GM23338 (cell line): ENCODE measurements at regions not wholly inside any gene's neighbourhood (a gene's known extent, or its start where the extent isn't known, plus 50 kb on each side); places are given as distances from the start of the nearest gene placed in this dataset.

Experiments used
- ATAC-seq: fragments of 200-7000 bp; cut with Tn5 transposase; 3 replicates; pipeline ENCODE4 v1.9.1; 2020
- DNase-seq: peaks from one replicate; pipeline ENCODE4 v3.0.0-alpha.2; 2015; ENCODE audit warnings: low spot score
- H2AFZ ChIP-seq: fragments of 200-600 bp; sonication (generic); 2 replicates; pipeline ENCODE4 v1.8.0; 2016; ENCODE audit warnings: antibody characterized with exemption, mild to moderate bottlenecking, moderate library complexity
- H3F3A ChIP-seq: fragments of 200-600 bp; sonication (generic); replicated peaks from 2 replicates; pipeline ENCODE4 v1.8.0; 2017; ENCODE audit warnings: antibody characterized with exemption, mixed run types, low read depth
- H3K27ac ChIP-seq: fragments of 200-600 bp; sonication (generic); 2 replicates; pipeline ENCODE4 v1.6.1; 2016; ENCODE audit warnings: low read depth
- H3K27me3 ChIP-seq: fragments of 200-600 bp; sonication (generic); 2 replicates; pipeline ENCODE4 v1.8.0; 2016; ENCODE audit warnings: mild to moderate bottlenecking, mixed run types, moderate library complexity; ENCODE audit not compliant: insufficient read depth
- H3K36me3 ChIP-seq: fragments of 200-600 bp; sonication (generic); 2 replicates; pipeline ENCODE4 v1.8.0; 2016; ENCODE audit warnings: mild to moderate bottlenecking; ENCODE audit not compliant: insufficient read depth
- H3K4me1 ChIP-seq: fragments of 200-600 bp; sonication (generic); 2 replicates; pipeline ENCODE4 v1.8.0; 2016; ENCODE audit warnings: mild to moderate bottlenecking, moderate library complexity; ENCODE audit not compliant: insufficient read depth
- H3K4me2 ChIP-seq: fragments of 200-600 bp; sonication (generic); 2 replicates; pipeline ENCODE4 v1.7.1; 2017; ENCODE audit warnings: mixed run types
- H3K4me3 ChIP-seq: fragments of 200-600 bp; sonication (generic); 2 replicates; pipeline ENCODE4 v1.6.1; 2016; ENCODE audit warnings: mixed run types
- H3K79me2 ChIP-seq: fragments of 200-600 bp; sonication (generic); replicated peaks from 2 replicates; pipeline ENCODE4 v1.8.0; 2017; ENCODE audit warnings: mild to moderate bottlenecking; ENCODE audit not compliant: insufficient read depth
- H3K9me2 ChIP-seq: fragments of 200-600 bp; sonication (generic); 2 replicates; pipeline ENCODE4 v1.8.0; 2017; ENCODE audit not compliant: insufficient read depth
- H4K20me1 ChIP-seq: fragments of 200-600 bp; sonication (generic); replicated peaks from 2 replicates; pipeline ENCODE4 v1.8.0; 2017; ENCODE audit warnings: mild to moderate bottlenecking; ENCODE audit not compliant: insufficient read depth
- H3K27ac Mint-ChIP-seq: 2 replicates; pipeline ENCODE4 v1.8.0; 2020; ENCODE audit warnings: inconsistent platforms, mild to moderate bottlenecking, moderate library complexity, mixed read lengths
- H3K27me3 Mint-ChIP-seq: 3 replicates; pipeline ENCODE4 v1.8.0; 2022; ENCODE audit warnings: low read depth, mild to moderate bottlenecking, moderate library complexity, mixed read lengths, inconsistent platforms; ENCODE audit not compliant: insufficient read depth, poor library complexity
- H3K36me3 Mint-ChIP-seq: 3 replicates; pipeline ENCODE4 v1.8.0; 2021; ENCODE audit warnings: low read depth, mild to moderate bottlenecking, inconsistent platforms, moderate library complexity, mixed read lengths
- H3K4me1 Mint-ChIP-seq: 3 replicates; pipeline ENCODE4 v1.8.0; 2020; ENCODE audit warnings: mild to moderate bottlenecking, inconsistent platforms, mixed read lengths
- H3K4me3 Mint-ChIP-seq: 3 replicates; pipeline ENCODE4 v1.8.0; 2021; ENCODE audit warnings: moderate library complexity, mild to moderate bottlenecking, inconsistent platforms, mixed read lengths
- H3K9me3 Mint-ChIP-seq: 3 replicates; pipeline ENCODE4 v1.8.0; 2020; ENCODE audit warnings: moderate library complexity, mild to moderate bottlenecking, inconsistent platforms, mixed read lengths
- CREB1 ChIP-seq: fragments of 250-450 bp; sonication (Bioruptor Pico); IDR thresholded peaks from 2 replicates; pipeline ENCODE4 v1.5.0; 2020; ENCODE audit warnings: low read depth, mild to moderate bottlenecking, moderate library complexity
- CTCF ChIP-seq, 2 experiments: fragments of 200-600 bp in 1 of 2; sonication (generic) in 1 of 2; conservative IDR thresholded peaks; 2 replicates each; pipeline versions ENCODE4 v1.5.1 to v1.6.1; 2016 to 2017; ENCODE audit warnings: antibody characterized with exemption in 2 of 2, low read depth in 2 of 2, mild to moderate bottlenecking in 2 of 2, moderate library complexity in 1 of 2
- ETS1 ChIP-seq: IDR thresholded peaks from 2 replicates; pipeline ENCODE4 v1.6.1; 2016; ENCODE audit warnings: antibody characterized with exemption
- EZH2 ChIP-seq: fragments of 200-600 bp; sonication (generic); IDR thresholded peaks from one replicate; pipeline ENCODE4 v1.8.0; 2017; ENCODE audit warnings: antibody characterized with exemption, mild to moderate bottlenecking, low read depth; ENCODE audit not compliant: unreplicated experiment
- EZH2phosphoT487 ChIP-seq: fragments of 200-600 bp; sonication (generic); IDR thresholded peaks from one replicate; pipeline ENCODE4 v1.8.1; 2018; ENCODE audit warnings: antibody characterized with exemption; ENCODE audit not compliant: unreplicated experiment
- JUNB ChIP-seq: IDR thresholded peaks from one replicate; pipeline ENCODE4 v1.6.1; 2016; ENCODE audit warnings: antibody characterized with exemption; ENCODE audit not compliant: unreplicated experiment
- NANOG ChIP-seq: IDR thresholded peaks from 2 replicates; pipeline ENCODE4 v1.6.1; 2016; ENCODE audit warnings: antibody characterized with exemption, borderline replicate concordance
- POLR2AphosphoS5 ChIP-seq: IDR thresholded peaks from 2 replicates; pipeline ENCODE4 v1.6.1; 2016; ENCODE audit warnings: antibody characterized with exemption, low read depth
- REST ChIP-seq: IDR thresholded peaks from one replicate; pipeline ENCODE4 v1.6.1; 2018; ENCODE audit warnings: antibody characterized with exemption; ENCODE audit not compliant: unreplicated experiment
- STAT1 ChIP-seq: IDR thresholded peaks from one replicate; pipeline ENCODE4 v1.6.1; 2016; ENCODE audit warnings: antibody characterized with exemption; ENCODE audit not compliant: unreplicated experiment
- ZNF114 ChIP-seq: fragments of 250-450 bp; sonication (Bioruptor Pico); IDR thresholded peaks from 2 replicates; pipeline ENCODE4 v1.5.0; 2020; ENCODE audit warnings: mild to moderate bottlenecking, moderate library complexity
- ZNF331 ChIP-seq: fragments of 250-450 bp; sonication (Bioruptor Pico); IDR thresholded peaks from 2 replicates; pipeline ENCODE4 v1.5.0; 2020; ENCODE audit warnings: low read depth, mild to moderate bottlenecking, moderate library complexity
- ZNF462 ChIP-seq: fragments of 250-450 bp; sonication (Bioruptor Pico); IDR thresholded peaks from 2 replicates; pipeline ENCODE4 v1.5.0; 2020; ENCODE audit warnings: mild to moderate bottlenecking, moderate library complexity

GRCh38 chr2:220916931-220917330 lies 655.2 kb downstream of the EPHA4 start:
- Mint-ChIP-seq H3K36me3 (no peaks in the 10 kb centered on the region), H3K9me3 (no peaks in the 10 kb centered on the region; the same call in 2 of the 3 replicates), H3K4me3 (no peak overlapping the region), H3K4me1 (no peaks in the 10 kb centered on the region), H3K27ac (no peak overlapping the region), H3K27me3 (no peaks in the 10 kb centered on the region)
- Histone ChIP-seq H3K79me2 (no peaks in the 10 kb centered on the region), H3K9me2 (peaks cover 17% of the 10 kb centered on the region), H3K4me3 (no peak overlapping the region), H4K20me1 (no peaks in the 10 kb centered on the region), H3K36me3 (no peaks in the 10 kb centered on the region; the same call in 1 of the 2 replicates), H3K27me3 (no peaks in the 10 kb centered on the region), H3K4me1 (no peaks in the 10 kb centered on the region), H2AFZ (no peak overlapping the region), H3K4me2 (no peak overlapping the region), H3K27ac (no peak overlapping the region), H3F3A (no peaks in the 10 kb centered on the region)
- TF ChIP-seq STAT1 (no peak), NANOG (no peak), ETS1 (no peak), ZNF331 (CRISPR knock-in tag) (no peak), CTCF (conservative IDR thresholded peaks at IDR 0.05; ENCODE audit: low read depth in 2 of 2) (no peak), ZNF462 (CRISPR knock-in tag) (no peak), CREB1 (no peak), EZH2phosphoT487 (no peak), POLR2AphosphoS5 (no peak), JUNB (no peak), ZNF114 (CRISPR knock-in tag) (no peak), REST (no peak), EZH2 (no peak)
- ATAC-seq = no peak
- no peak for DNase-seq
